IMR-90 (cell line): ENCODE measurements at regions not wholly inside any gene's neighbourhood (a gene's known extent, or its start where the extent isn't known, plus 50 kb on each side); places are given as distances from the start of the nearest gene placed in this dataset.

ENCODE experiments used
- ATAC-seq: fragments of 200-7000 bp; cut with Tn5 transposase; 2 replicates; pipeline ENCODE4 v1.9.1; 2020; ENCODE audit warnings: low read depth, mild to moderate bottlenecking, moderate library complexity
- BruUV-seq: library from RNA; stranded (reverse); fragments of 400-500 nt; replicated peaks from 2 replicates; lab custom pipeline; 2021; lab: Mats Ljungman, UMichigan
- CTCF ChIA-PET: fragments of 300-600 bp; formaldehyde crosslinking; extraction: SDS; loops from one replicate; lab custom pipeline; 2021; ENCODE audit warnings: antibody characterized with exemption; lab: Yijun Ruan, JAX
- POLR2A ChIA-PET: fragments of 300-600 bp; sonication (Branson Sonifier 250); formaldehyde crosslinking; loops from one replicate; lab custom pipeline; 2022; ENCODE audit warnings: antibody characterized with exemption; ENCODE audit not compliant: unreplicated experiment; lab: Charles Lee
- DNase-seq: peaks from one replicate; pipeline ENCODE4 v3.0.0; 2013
- H2AFZ ChIP-seq: replicated peaks from 2 replicates; pipeline ENCODE3; 2013; ENCODE audit warnings: low read length, mild to moderate bottlenecking; ENCODE audit not compliant: poor library complexity
- H2AK5ac ChIP-seq: 2 replicates; pipeline ENCODE4 v1.6.1; 2013; ENCODE audit warnings: low read depth, low read length, inconsistent platforms
- H2AK9ac ChIP-seq: replicated peaks from 2 replicates; pipeline ENCODE3; 2013; ENCODE audit warnings: mild to moderate bottlenecking, low read depth, low read length, moderate library complexity; ENCODE audit not compliant: poor library complexity
- H2BK120ac ChIP-seq: 2 replicates; pipeline ENCODE4 v1.6.1; 2013; ENCODE audit warnings: low read depth, low read length, inconsistent platforms
- H2BK15ac ChIP-seq: 3 replicates; pipeline ENCODE4 v1.6.1; 2013; ENCODE audit warnings: low read depth, low read length, inconsistent platforms
- H2BK20ac ChIP-seq: 2 replicates; pipeline ENCODE4 v1.6.1; 2013; ENCODE audit warnings: low read depth, mild to moderate bottlenecking, inconsistent platforms, low read length, moderate library complexity
- H2BK5ac ChIP-seq: 2 replicates; pipeline ENCODE4 v1.6.1; 2013; ENCODE audit warnings: mild to moderate bottlenecking, low read depth, low read length, inconsistent platforms; ENCODE audit not compliant: poor library complexity, severe bottlenecking
- H3K14ac ChIP-seq: replicated peaks from 2 replicates; pipeline ENCODE4 v1.6.1; 2013; ENCODE audit warnings: low read depth, low read length, inconsistent platforms
- H3K18ac ChIP-seq: 2 replicates; pipeline ENCODE4 v1.6.1; 2013; ENCODE audit warnings: low read depth, low read length, control low read depth
- H3K23ac ChIP-seq: 2 replicates; pipeline ENCODE4 v1.6.1; 2013; ENCODE audit warnings: low read depth, low read length, inconsistent platforms
- H3K27ac ChIP-seq: 2 replicates; pipeline ENCODE4 v1.5.1; 2013; ENCODE audit warnings: mild to moderate bottlenecking, control low read depth, low read length; ENCODE audit not compliant: insufficient read depth
- H3K27me3 ChIP-seq: 2 replicates; pipeline ENCODE4 v1.6.1; 2013; ENCODE audit warnings: low read length; ENCODE audit not compliant: control insufficient read depth, insufficient read depth
- H3K36me3 ChIP-seq: 2 replicates; pipeline ENCODE4 v1.6.1; 2013; ENCODE audit warnings: low read length, mixed read lengths; ENCODE audit not compliant: control insufficient read depth, insufficient read depth
- H3K4ac ChIP-seq: 2 replicates; pipeline ENCODE4 v1.6.1; 2013; ENCODE audit warnings: low read depth, low read length, inconsistent platforms
- H3K4me1 ChIP-seq: 2 replicates; pipeline ENCODE4 v1.6.1; 2013; ENCODE audit warnings: low read length, mixed read lengths; ENCODE audit not compliant: control insufficient read depth, insufficient read depth
- H3K4me2 ChIP-seq: 2 replicates; pipeline ENCODE4 v1.6.1; 2013; ENCODE audit warnings: low read depth, mild to moderate bottlenecking, control low read depth, low read length, moderate library complexity
- H3K4me3 ChIP-seq: 2 replicates; pipeline ENCODE4 v1.5.1; 2013; ENCODE audit warnings: low read depth, mild to moderate bottlenecking, control low read depth, low read length, moderate library complexity; ENCODE audit not compliant: insufficient read depth
- H3K56ac ChIP-seq: 2 replicates; pipeline ENCODE4 v1.6.1; 2013; ENCODE audit warnings: low read length, inconsistent platforms; ENCODE audit not compliant: insufficient read depth; ENCODE audit errors: extremely low read depth
- H3K79me1 ChIP-seq, 2 experiments: 2 replicates each; pipeline ENCODE4 v1.6.1; 2013; ENCODE audit warnings: low read length in 2 of 2, inconsistent platforms in 1 of 2, low read depth in 1 of 2
- H3K9ac ChIP-seq: 2 replicates; pipeline ENCODE4 v1.6.1; 2013; ENCODE audit warnings: low read depth, low read length, control low read depth
- H3K9me1 ChIP-seq: 2 replicates; pipeline ENCODE4 v1.6.1; 2013; ENCODE audit warnings: low read length, inconsistent platforms; ENCODE audit not compliant: insufficient read depth
- H3K9me3 ChIP-seq: 2 replicates; pipeline ENCODE4 v1.6.1; 2013; ENCODE audit warnings: low read length; ENCODE audit not compliant: control insufficient read depth, insufficient read depth
- H4K20me1 ChIP-seq: 2 replicates; pipeline ENCODE4 v1.6.1; 2013; ENCODE audit warnings: low read length, inconsistent platforms; ENCODE audit not compliant: insufficient read depth
- H4K5ac ChIP-seq: 2 replicates; pipeline ENCODE4 v1.6.1; 2013; ENCODE audit warnings: mild to moderate bottlenecking, low read depth, low read length, control low read depth
- H4K8ac ChIP-seq, 2 experiments: 2 replicates each; pipeline ENCODE4 v1.6.1; 2013; ENCODE audit warnings: low read depth in 2 of 2, low read length in 2 of 2, control low read depth in 1 of 2, inconsistent platforms in 1 of 2
- H4K91ac ChIP-seq: 2 replicates; pipeline ENCODE4 v1.6.1; 2013; ENCODE audit warnings: low read depth, low read length, inconsistent platforms; ENCODE audit not compliant: insufficient read depth
- BHLHE40 ChIP-seq: fragments of 150-350 bp; IDR thresholded peaks from 2 replicates; pipeline ENCODE4 v1.6.1; 2016; ENCODE audit warnings: mild to moderate bottlenecking, low read depth, low read length
- CEBPB ChIP-seq: IDR thresholded peaks from 2 replicates; pipeline ENCODE4 v1.6.1; 2012; ENCODE audit warnings: low read depth, low read length, improper control_type of control experiment
- ELK1 ChIP-seq: fragments of 150-350 bp; IDR thresholded peaks from 2 replicates; pipeline ENCODE4 v1.6.1; 2016; ENCODE audit warnings: low read depth, mild to moderate bottlenecking, low read length, moderate library complexity, borderline replicate concordance
- FOS ChIP-seq: fragments of 150-350 bp; IDR thresholded peaks from 2 replicates; pipeline ENCODE4 v1.6.1; 2016; ENCODE audit warnings: low read depth, low read length
- MAFK ChIP-seq: IDR thresholded peaks from 2 replicates; pipeline ENCODE4 v1.6.1; 2012; ENCODE audit warnings: low read depth, low read length, improper control_type of control experiment
- MXI1 ChIP-seq: IDR thresholded peaks from 2 replicates; pipeline ENCODE4 v1.6.1; 2012; ENCODE audit warnings: low read depth, mild to moderate bottlenecking, low read length, moderate library complexity, borderline replicate concordance
- POLR2A ChIP-seq: IDR thresholded peaks from 2 replicates; pipeline ENCODE4 v1.6.1; 2012; ENCODE audit warnings: mild to moderate bottlenecking, low read depth, low read length
- RAD21 ChIP-seq: IDR thresholded peaks from 2 replicates; pipeline ENCODE4 v1.6.1; 2012; ENCODE audit warnings: low read length, improper control_type of control experiment
- RCOR1 ChIP-seq: IDR thresholded peaks from 2 replicates; pipeline ENCODE4 v1.6.1; 2012; ENCODE audit warnings: mild to moderate bottlenecking, low read length, improper control_type of control experiment; ENCODE audit not compliant: insufficient replicate concordance
- RFX5 ChIP-seq: IDR thresholded peaks from 2 replicates; pipeline ENCODE4 v1.8.0; 2012; ENCODE audit warnings: low read depth, mild to moderate bottlenecking, low read length, moderate library complexity
- SMC3 ChIP-seq: fragments of 150-350 bp; IDR thresholded peaks from 2 replicates; pipeline ENCODE4 v1.6.1; 2016; ENCODE audit warnings: low read depth, mild to moderate bottlenecking, antibody characterized with exemption, low read length, moderate library complexity
- USF2 ChIP-seq: fragments of 150-350 bp; IDR thresholded peaks from 2 replicates; pipeline ENCODE4 v1.6.1; 2017; ENCODE audit warnings: mild to moderate bottlenecking, antibody characterized with exemption, low read length, low read depth
- WGBS, 2 experiments: methylation state at CpG; one replicate each; pipeline versions ENCODE4 v1.1.5 to v1.1.7; 2013; ENCODE audit warnings: missing lambda C conversion rate in 2 of 2; ENCODE audit not compliant: insufficient read length in 1 of 2; ENCODE audit errors: extremely low coverage in 2 of 2; 5-methylcytosine and 5-hydroxymethylcytosine counted together
- dilution Hi-C: fragments of 300-500 bp; cut with HindIII; formaldehyde crosslinking; loops from one replicate; pipeline ENCODE4 v1.14.3; 2018; ENCODE audit warnings: low sequenced_read_pairs; ENCODE audit not compliant: unreplicated experiment
- in situ Hi-C: fragments of 300-500 bp; cut with MboI; formaldehyde crosslinking; loops from 3 replicates; pipeline ENCODE4 v1.14.3; 2019; ENCODE audit warnings: low sequenced_read_pairs, inconsistent platforms, mixed read lengths
- intact Hi-C: fragments of 100-400 bp; cut with micrococcal nuclease; formaldehyde crosslinking; loops from 2 replicates; pipeline ENCODE4 v1.10.0; 2022

GRCh38 chr13:36495431-36495830 is 63.1 kb downstream of the CCNA1 start:
- Histone ChIP-seq H2AK9ac (no peak overlapping the region), H3K79me1 (no peaks in the 10 kb centered on the region), H4K20me1 (no peaks in the 10 kb centered on the region), H3K18ac (no peak overlapping the region), H3K9me3 (no peaks in the 10 kb centered on the region), H3K9me1 (no peaks in the 10 kb centered on the region), H3K4me1 (no peaks in the 10 kb centered on the region), H3K14ac (no peak overlapping the region), H2BK20ac (no peak overlapping the region), H2AK5ac (no peak overlapping the region), H3K4me3 (no peak overlapping the region), H4K8ac (no peak overlapping the region), H3K23ac (no peak overlapping the region), H2BK120ac (no peak overlapping the region), H3K27ac (no peak overlapping the region), H3K4ac (no peak overlapping the region), H2BK5ac (no peak overlapping the region), H4K5ac (no peak overlapping the region), H3K56ac (no peak overlapping the region), H3K36me3 (no peaks in the 10 kb centered on the region), H3K9ac (no peak overlapping the region), H3K4me2 (no peak overlapping the region), H3K27me3 (no peaks in the 10 kb centered on the region), H2AFZ (no peak overlapping the region), H4K91ac (no peak overlapping the region), H2BK15ac (no peak overlapping the region)
- TF ChIP-seq MXI1 (no peak), RCOR1 (no peak), USF2 (no peak), CEBPB (no peak), BHLHE40 (no peak), RAD21 (no peak), POLR2A (no peak), SMC3 (no peak), FOS (no peak), RFX5 (no peak), MAFK (no peak), ELK1 (no peak)
- DNase-seq (no peak), ATAC-seq (no peak)
- in situ Hi-C loops, result no loop called here
- 61% methylated on average over 3 of the region's 4 CpGs; no CpG with 5 or more reads in 1 of the 2 experiments for WGBS, 2 experiments
- CTCF ChIA-PET, result interaction anchor here (1.0 kb wide), 1 partner anchor 14 kb away, joined by 3 read pairs; no protein-coding TSS in a partner anchor
- intact Hi-C loops, result no loop called here
- no TSS peak for BruUV-seq
- POLR2A ChIA-PET, result no interaction called here
- dilution Hi-C loops, result no loop called here
